AG04450 (cell line): ENCODE measurements at regions not wholly inside any gene's neighbourhood (a gene's known extent, or its start where the extent isn't known, plus 50 kb on each side); places are given as distances from the start of the nearest gene placed in this dataset.

Source experiments
- CTCF ChIA-PET: fragments of 300-600, 350-600 bp; formaldehyde crosslinking; extraction: SDS; loops from one replicate; lab custom pipeline; 2022; ENCODE audit warnings: antibody characterized with exemption, inconsistent platforms; lab: Charles Lee
- POLR2A ChIA-PET: fragments of 350-600 bp; formaldehyde crosslinking; extraction: SDS; loops from one replicate; lab custom pipeline; 2021; ENCODE audit warnings: antibody characterized with exemption, inconsistent platforms; lab: Yijun Ruan, JAX
- DNase-seq: peaks from one replicate; pipeline ENCODE4 v3.0.0-alpha.2; 2011; ENCODE audit warnings: low read depth, low spot score
- H3K27ac ChIP-seq: one replicate; pipeline ENCODE4 v1.5.1; 2012; ENCODE audit warnings: low read depth, low read length, control low read depth
- H3K27me3 ChIP-seq: one replicate; pipeline ENCODE4 v1.6.0; 2012; ENCODE audit warnings: low read length; ENCODE audit not compliant: control insufficient read depth, insufficient read depth
- H3K4me3 ChIP-seq: 2 replicates; pipeline ENCODE4 v1.5.1; 2011; ENCODE audit warnings: mild to moderate bottlenecking, low read depth, low read length, control low read depth
- H3K9me3 ChIP-seq: 2 replicates; pipeline ENCODE4 v1.5.1; 2012; ENCODE audit warnings: low read length; ENCODE audit not compliant: control insufficient read depth, insufficient read depth
- TF ChIP-seq, protein P1 (sequence below): IDR thresholded peaks from 2 replicates; pipeline ENCODE4 v1.5.1; 2011; ENCODE audit warnings: low read depth, low read length, control low read depth, inconsistent platforms

- Histone ChIP-seq H3K27me3 (no peaks in the 10 kb centered on the region), H3K4me3 (no peak overlapping the region), H3K9me3 (no peaks in the 10 kb centered on the region), H3K27ac (no peak overlapping the region)
- no peak for DNase-seq
- ChIA-PET CTCF (no interaction called here), POLR2A (no interaction called here)
- TF ChIP-seq, protein P1, sequence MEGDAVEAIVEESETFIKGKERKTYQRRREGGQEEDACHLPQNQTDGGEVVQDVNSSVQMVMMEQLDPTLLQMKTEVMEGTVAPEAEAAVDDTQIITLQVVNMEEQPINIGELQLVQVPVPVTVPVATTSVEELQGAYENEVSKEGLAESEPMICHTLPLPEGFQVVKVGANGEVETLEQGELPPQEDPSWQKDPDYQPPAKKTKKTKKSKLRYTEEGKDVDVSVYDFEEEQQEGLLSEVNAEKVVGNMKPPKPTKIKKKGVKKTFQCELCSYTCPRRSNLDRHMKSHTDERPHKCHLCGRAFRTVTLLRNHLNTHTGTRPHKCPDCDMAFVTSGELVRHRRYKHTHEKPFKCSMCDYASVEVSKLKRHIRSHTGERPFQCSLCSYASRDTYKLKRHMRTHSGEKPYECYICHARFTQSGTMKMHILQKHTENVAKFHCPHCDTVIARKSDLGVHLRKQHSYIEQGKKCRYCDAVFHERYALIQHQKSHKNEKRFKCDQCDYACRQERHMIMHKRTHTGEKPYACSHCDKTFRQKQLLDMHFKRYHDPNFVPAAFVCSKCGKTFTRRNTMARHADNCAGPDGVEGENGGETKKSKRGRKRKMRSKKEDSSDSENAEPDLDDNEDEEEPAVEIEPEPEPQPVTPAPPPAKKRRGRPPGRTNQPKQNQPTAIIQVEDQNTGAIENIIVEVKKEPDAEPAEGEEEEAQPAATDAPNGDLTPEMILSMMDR = no peak
Observed at GRCh38 chr4:149933120-149933519, 117.5 kb upstream of the IQCM start.

- CTCF ChIA-PET = no interaction called here
- TF ChIP-seq, protein P1 = no peak
- no peak for DNase-seq
- no peaks in the 10 kb centered on the region for H3K27me3 ChIP-seq
- H3K27ac ChIP-seq = no peak overlapping the region
- no peak overlapping the region for H3K4me3 ChIP-seq
- H3K9me3 ChIP-seq = no peaks in the 10 kb centered on the region
- POLR2A ChIA-PET = no interaction called here
Observed at GRCh38 chr4:149933883-149934282, 118.2 kb upstream of the IQCM start.

- CTCF ChIA-PET = no interaction called here
- Histone ChIP-seq H3K4me3 (no peak overlapping the region), H3K27me3 (no peaks in the 10 kb centered on the region), H3K27ac (no peak overlapping the region), H3K9me3 (no peaks in the 10 kb centered on the region)
- POLR2A ChIA-PET = no interaction called here
- no peak for DNase-seq
- TF ChIP-seq, protein P1 = no peak
Observed at GRCh38 chr4:149949381-149949780, 128.9 kb upstream of the DCLK2 start.

GRCh38 chr4:149951152-149951900 is 126.9 kb upstream of the DCLK2 start:
- Histone ChIP-seq H3K27ac (no peak overlapping the region), H3K27me3 (no peaks in the 10 kb centered on the region), H3K9me3 (no peaks in the 10 kb centered on the region), H3K4me3 (no peak overlapping the region)
- CTCF ChIA-PET = interaction anchor here (0.8 to 1.4 kb wide), 2 partner anchors 12 to 254 kb away, joined by 3 to 4 read pairs; no protein-coding TSS in a partner anchor
- TF ChIP-seq, protein P1 = no peak
- no peak for DNase-seq
- POLR2A ChIA-PET = no interaction called here

GRCh38 chr4:149952101-149952500 is 126.1 kb upstream of the DCLK2 start:
- ChIA-PET POLR2A (no interaction called here), CTCF (interaction anchor here (1.4 kb wide), 1 partner anchor 11 kb away, joined by 4 read pairs; no protein-coding TSS in a partner anchor)

More at GRCh38 chr4:149952101-149952500, 126.1 kb upstream of the DCLK2 start:
- Histone ChIP-seq H3K9me3 (no peaks in the 10 kb centered on the region), H3K27me3 (no peaks in the 10 kb centered on the region), H3K4me3 (no peak overlapping the region), H3K27ac (no peak overlapping the region)
- TF ChIP-seq, protein P1 = no peak
- no peak for DNase-seq
